ENCODE measurements at regions not wholly inside any gene's neighbourhood (a gene's known extent, or its start where the extent isn't known, plus 50 kb on each side); places are given as distances from the start of the nearest gene placed in this dataset.
"Not testable (repeated sequence)": the region's sequence is repeated elsewhere in the genome, so short reads cannot be mapped to it uniquely, and the experiment has no call there.

- ChIA-PET CTCF (no interaction called here), POLR2A (no interaction called here)
- no peaks in the 10 kb centered on the region for H3K36me3 ChIP-seq (ENCODE audit: control insufficient read depth, insufficient read depth, low read length)
- no peak overlapping the region for H3K4me3 ChIP-seq (ENCODE audit: low read depth, low read length)
- DNase-seq (ENCODE audit: low read depth): no peak
- H3K27me3 ChIP-seq (ENCODE audit: control insufficient read depth, insufficient read depth, low read length): no peaks in the 10 kb centered on the region
- TF ChIP-seq, protein P1, sequence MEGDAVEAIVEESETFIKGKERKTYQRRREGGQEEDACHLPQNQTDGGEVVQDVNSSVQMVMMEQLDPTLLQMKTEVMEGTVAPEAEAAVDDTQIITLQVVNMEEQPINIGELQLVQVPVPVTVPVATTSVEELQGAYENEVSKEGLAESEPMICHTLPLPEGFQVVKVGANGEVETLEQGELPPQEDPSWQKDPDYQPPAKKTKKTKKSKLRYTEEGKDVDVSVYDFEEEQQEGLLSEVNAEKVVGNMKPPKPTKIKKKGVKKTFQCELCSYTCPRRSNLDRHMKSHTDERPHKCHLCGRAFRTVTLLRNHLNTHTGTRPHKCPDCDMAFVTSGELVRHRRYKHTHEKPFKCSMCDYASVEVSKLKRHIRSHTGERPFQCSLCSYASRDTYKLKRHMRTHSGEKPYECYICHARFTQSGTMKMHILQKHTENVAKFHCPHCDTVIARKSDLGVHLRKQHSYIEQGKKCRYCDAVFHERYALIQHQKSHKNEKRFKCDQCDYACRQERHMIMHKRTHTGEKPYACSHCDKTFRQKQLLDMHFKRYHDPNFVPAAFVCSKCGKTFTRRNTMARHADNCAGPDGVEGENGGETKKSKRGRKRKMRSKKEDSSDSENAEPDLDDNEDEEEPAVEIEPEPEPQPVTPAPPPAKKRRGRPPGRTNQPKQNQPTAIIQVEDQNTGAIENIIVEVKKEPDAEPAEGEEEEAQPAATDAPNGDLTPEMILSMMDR (IDR thresholded peaks at IDR 0.05; ENCODE audit: insufficient read depth, low read depth, low read length): no peak
Measured at GRCh38 chr22:49683032-49683431, 144.6 kb downstream of the BRD1 start.

DNA sequence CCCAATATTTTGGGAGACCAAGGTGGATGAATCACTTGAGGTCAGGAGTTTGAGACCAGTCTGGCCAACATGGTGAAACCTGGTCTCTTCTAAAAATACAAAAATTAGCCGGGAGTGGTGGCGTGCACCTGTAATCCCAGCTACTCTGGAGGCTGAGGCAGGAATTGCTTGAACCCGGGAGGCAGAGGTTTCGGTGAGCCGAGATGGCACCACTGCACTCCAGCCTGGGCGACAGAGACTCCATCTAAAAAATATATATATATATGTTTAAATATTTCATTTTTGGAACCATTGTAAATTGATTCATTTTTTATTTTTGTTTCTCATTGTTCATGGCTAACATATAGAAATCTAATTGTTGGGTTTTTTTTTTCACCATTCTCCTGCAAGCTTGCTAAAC, 146.9 kb downstream of the BRD1 start:
- CTCF ChIA-PET; DNase-seq (ENCODE audit: low read depth); H3K36me3 ChIP-seq (ENCODE audit: control insufficient read depth, insufficient read depth, low read length); POLR2A ChIA-PET; H3K27me3 ChIP-seq (ENCODE audit: control insufficient read depth, insufficient read depth, low read length); H3K4me3 ChIP-seq (ENCODE audit: low read depth, low read length): not testable (repeated sequence)

GRCh38 chr22:49678842-49679170, 148.9 kb downstream of the BRD1 start:
- ChIA-PET CTCF (interaction anchor here (0.7 kb wide), 1 partner anchor 13 kb away, joined by 4 read pairs; no protein-coding TSS in a partner anchor), POLR2A (no interaction called here)
- no peak for DNase-seq (ENCODE audit: low read depth)
- Histone ChIP-seq H3K4me3 (ENCODE audit: low read depth, low read length) (no peak overlapping the region), H3K27me3 (ENCODE audit: control insufficient read depth, insufficient read depth, low read length) (no peaks in the 10 kb centered on the region), H3K36me3 (ENCODE audit: control insufficient read depth, insufficient read depth, low read length) (no peaks in the 10 kb centered on the region)
- TF ChIP-seq, protein P1 (IDR thresholded peaks at IDR 0.05; ENCODE audit: insufficient read depth, low read depth, low read length): no peak

GRCh38 chr22:49678137-49678841, 149.4 kb downstream of the BRD1 start:
- TF ChIP-seq, protein P1 (IDR thresholded peaks at IDR 0.05; ENCODE audit: insufficient read depth, low read depth, low read length): no peak
- ChIA-PET CTCF (interaction anchor here (0.7 kb wide), 1 partner anchor 14 kb away, joined by 4 read pairs; no protein-coding TSS in a partner anchor), POLR2A (no interaction called here)
- DNase-seq (ENCODE audit: low read depth): no peak
- H3K36me3 ChIP-seq (ENCODE audit: control insufficient read depth, insufficient read depth, low read length): no peaks in the 10 kb centered on the region
- H3K27me3 ChIP-seq (ENCODE audit: control insufficient read depth, insufficient read depth, low read length): no peaks in the 10 kb centered on the region
- H3K4me3 ChIP-seq (ENCODE audit: low read depth, low read length): no peak overlapping the region

DNA sequence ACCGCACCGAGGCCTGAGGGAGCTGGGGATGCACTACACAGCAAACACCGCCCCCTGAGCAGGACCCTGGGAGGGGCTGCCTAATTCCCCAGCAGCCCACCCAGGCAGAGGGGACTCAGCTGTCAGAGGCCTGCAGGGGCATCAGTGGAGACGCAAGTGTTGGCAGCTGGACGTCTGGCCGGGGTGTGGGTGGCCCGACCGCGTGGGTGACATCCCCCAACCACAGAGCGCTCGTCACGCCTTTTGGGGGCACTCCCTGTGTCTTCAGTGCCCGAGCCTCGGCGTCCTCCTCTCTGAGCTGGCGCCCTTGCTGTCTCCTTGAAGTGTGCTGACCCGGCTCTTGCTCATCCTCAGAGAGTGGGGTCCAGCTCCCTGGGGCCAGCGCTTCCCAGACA, 150.2 kb downstream of the BRD1 start:
- CTCF ChIA-PET: no interaction called here
- DNase-seq (ENCODE audit: low read depth): no peak
- Histone ChIP-seq H3K27me3 (ENCODE audit: control insufficient read depth, insufficient read depth, low read length) (no peaks in the 10 kb centered on the region), H3K36me3 (ENCODE audit: control insufficient read depth, insufficient read depth, low read length) (no peaks in the 10 kb centered on the region), H3K4me3 (ENCODE audit: low read depth, low read length) (no peak overlapping the region)
- TF ChIP-seq, protein P1 (IDR thresholded peaks at IDR 0.05; ENCODE audit: insufficient read depth, low read depth, low read length): no peak
- POLR2A ChIA-PET: no interaction called here

Data from BJ (cell line).